Liver (tissue), 8 donors: ENCODE measurements at regions not wholly inside any gene's neighbourhood (a gene's known extent, or its start where the extent isn't known, plus 50 kb on each side); places are given as distances from the start of the nearest gene placed in this dataset.

ENCODE experiments used
- DNase-seq: peaks from one replicate; pipeline ENCODE4 v3.0.0-alpha.2; 2017; ENCODE audit warnings: low spot score
- H3K27ac ChIP-seq, 2 donors: one replicate each; pipeline ENCODE4 v1.7.0; 2013; ENCODE audit warnings: inconsistent platforms in 2 of 2, low read length in 2 of 2, control low read depth in 1 of 2, low read depth in 1 of 2, mild to moderate bottlenecking in 1 of 2
- H3K27me3 ChIP-seq, 4 donors: one replicate each; pipeline versions ENCODE4 v1.6.1 to v1.7.0; 2013; ENCODE audit warnings: low read length in 3 of 4, inconsistent platforms in 1 of 4, mild to moderate bottlenecking in 1 of 4, moderate library complexity in 1 of 4; ENCODE audit not compliant: control insufficient read depth in 4 of 4, insufficient read depth in 4 of 4
- H3K36me3 ChIP-seq, 4 donors: one replicate each; pipeline versions ENCODE4 v1.6.1 to v1.7.0; 2013; ENCODE audit warnings: low read length in 3 of 4, mild to moderate bottlenecking in 3 of 4, low read depth in 1 of 4, moderate library complexity in 1 of 4; ENCODE audit not compliant: control insufficient read depth in 4 of 4, insufficient read depth in 3 of 4
- H3K4me1 ChIP-seq, 4 donors: one replicate each; pipeline versions ENCODE4 v1.6.1 to v1.7.0; 2013; ENCODE audit warnings: low read length in 3 of 4, mild to moderate bottlenecking in 3 of 4, moderate library complexity in 1 of 4; ENCODE audit not compliant: control insufficient read depth in 4 of 4, insufficient read depth in 4 of 4
- H3K4me3 ChIP-seq, 3 donors: one replicate each; pipeline versions ENCODE4 v1.6.1 to v1.7.0; 2013; ENCODE audit warnings: low read length in 3 of 3, control low read depth in 1 of 3, low read depth in 1 of 3, mild to moderate bottlenecking in 1 of 3
- H3K9ac ChIP-seq, 2 donors: one replicate each; pipeline ENCODE4 v1.7.0; 2013; ENCODE audit warnings: low read length in 2 of 2, mild to moderate bottlenecking in 2 of 2, moderate library complexity in 2 of 2, control low read depth in 1 of 2, low read depth in 1 of 2
- H3K9me3 ChIP-seq, 4 donors: one replicate each; pipeline versions ENCODE4 v1.6.1 to v1.7.0; 2013; ENCODE audit warnings: low read length in 3 of 4; ENCODE audit not compliant: control insufficient read depth in 4 of 4
- ATF3 ChIP-seq: IDR thresholded peaks from 2 replicates; pipeline ENCODE4 v1.6.1; 2016; ENCODE audit warnings: antibody characterized with exemption
- CTCF ChIP-seq: fragments of 150-350 bp; IDR thresholded peaks from 2 replicates; pipeline ENCODE4 v1.5.1; 2017; ENCODE audit warnings: improper control_type of control experiment, low read depth, low read length; ENCODE audit not compliant: missing input control
- EGR1 ChIP-seq, 2 donors: IDR thresholded peaks; 2 replicates each; pipeline ENCODE4 v1.6.1; 2016 to 2018; ENCODE audit warnings: antibody characterized with exemption in 2 of 2, low read depth in 2 of 2
- FOXA1 ChIP-seq: IDR thresholded peaks from 2 replicates; pipeline ENCODE4 v1.6.1; 2016; ENCODE audit warnings: antibody characterized with exemption
- FOXA2 ChIP-seq: IDR thresholded peaks from 2 replicates; pipeline ENCODE4 v1.6.1; 2016; ENCODE audit warnings: antibody characterized with exemption
- GABPA ChIP-seq, 2 donors: IDR thresholded peaks in 1 of 2; conservative IDR thresholded peaks in 1 of 2; 2 replicates each; pipeline ENCODE4 v1.6.1; 2016; ENCODE audit warnings: antibody characterized with exemption in 2 of 2, mild to moderate bottlenecking in 1 of 2, moderate library complexity in 1 of 2
- HNF4A ChIP-seq, 2 donors: conservative IDR thresholded peaks; 2 replicates each; pipeline ENCODE4 v1.6.1; 2016; ENCODE audit warnings: antibody characterized with exemption in 2 of 2, mild to moderate bottlenecking in 2 of 2
- HNF4G ChIP-seq: IDR thresholded peaks from 2 replicates; pipeline ENCODE4 v1.6.1; 2016; ENCODE audit warnings: antibody characterized with exemption
- JUND ChIP-seq, 2 donors: IDR thresholded peaks; 2 replicates each; pipeline ENCODE4 v1.6.1; 2016; ENCODE audit warnings: antibody characterized with exemption in 2 of 2
- MAX ChIP-seq: IDR thresholded peaks from 2 replicates; pipeline ENCODE4 v1.6.1; 2016; ENCODE audit warnings: antibody characterized with exemption
- NR2F2 ChIP-seq: IDR thresholded peaks from 2 replicates; pipeline ENCODE4 v1.6.1; 2016; ENCODE audit warnings: antibody characterized with exemption
- REST ChIP-seq: IDR thresholded peaks from 2 replicates; pipeline ENCODE4 v1.6.1; 2016; ENCODE audit warnings: antibody characterized with exemption, mild to moderate bottlenecking
- RXRA ChIP-seq, 2 donors: IDR thresholded peaks; 2 replicates each; pipeline ENCODE4 v1.6.1; 2017 to 2018; ENCODE audit warnings: antibody characterized with exemption in 2 of 2, mild to moderate bottlenecking in 1 of 2
- SP1 ChIP-seq: IDR thresholded peaks from 2 replicates; pipeline ENCODE4 v1.6.1; 2018; ENCODE audit warnings: antibody characterized with exemption, mild to moderate bottlenecking
- TAF1 ChIP-seq: conservative IDR thresholded peaks from 2 replicates; pipeline ENCODE4 v1.6.1; 2016; ENCODE audit warnings: antibody characterized with exemption, mild to moderate bottlenecking
- YY1 ChIP-seq: IDR thresholded peaks from 2 replicates; pipeline ENCODE4 v1.6.1; 2016; ENCODE audit warnings: antibody characterized with exemption, mild to moderate bottlenecking
- ZBTB33 ChIP-seq: IDR thresholded peaks from 2 replicates; pipeline ENCODE4 v1.6.1; 2016; ENCODE audit warnings: antibody characterized with exemption
- WGBS: extraction: QIAGEN DNeasy Blood & Tissue Kit; methylation state at CpG from one replicate; pipeline ENCODE4 v1.1.7; 2013; 5-methylcytosine and 5-hydroxymethylcytosine counted together
- donor health status: healthy.
- donor health status: healthy.
- donor health status: healthy.
- donor health status: healthy.
- donor health status: healthy.

- Histone ChIP-seq H3K4me1 (no peaks in the 10 kb centered on the region), H3K4me3 (no peak overlapping the region), H3K36me3 (no peaks in the 10 kb centered on the region), H3K27me3 (no peaks in the 10 kb centered on the region), H3K9ac (no peak overlapping the region), H3K9me3 (no peaks in the 10 kb centered on the region), H3K27ac (no peak overlapping the region)
- TF ChIP-seq RXRA (IDR thresholded peaks at IDR 0.05) (no peak), HNF4A (conservative IDR thresholded peaks at IDR 0.05) (no peak), ATF3 (no peak), TAF1 (no peak), FOXA2 (no peak), EGR1 (IDR thresholded peaks at IDR 0.05; ENCODE audit: low read depth in 2 of 2) (no peak), YY1 (no peak), MAX (no peak), CTCF (no peak), FOXA1 (no peak), REST (no peak), SP1 (no peak)
- WGBS, result 79% methylated on average over 1 of the region's 1 CpG
- no peak for DNase-seq
Observed at GRCh38 chr4:28545986-28546385, 1685.3 kb downstream of the STIM2 start.

DNA sequence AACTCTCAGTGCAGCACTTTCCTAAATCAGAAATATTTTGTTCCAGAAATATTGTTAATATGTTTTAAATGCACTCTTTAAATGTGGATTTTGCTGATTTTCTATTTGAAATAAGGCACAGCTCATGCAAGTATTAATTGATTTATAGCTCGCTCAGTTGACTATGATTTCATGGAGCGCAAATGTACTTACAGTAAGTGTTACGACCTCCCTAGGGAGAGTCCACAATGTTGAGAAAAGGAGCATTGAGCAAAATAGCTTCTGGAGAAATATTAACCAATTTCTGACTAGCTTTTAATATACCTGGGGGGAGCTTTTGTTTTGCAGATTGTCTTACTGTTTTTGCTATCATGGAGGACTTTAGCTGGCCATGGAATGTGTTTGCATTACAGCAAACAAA is 1687.5 kb downstream of the STIM2 start:
- Histone ChIP-seq H3K36me3 (no peaks in the 10 kb centered on the region), H3K27ac (no peak overlapping the region), H3K9me3 (no peaks in the 10 kb centered on the region), H3K4me3 (no peak overlapping the region), H3K4me1 (no peaks in the 10 kb centered on the region), H3K27me3 (no peaks in the 10 kb centered on the region), H3K9ac (no peak overlapping the region)
- no peak for TF ChIP-seq MAX
- no peak for TF ChIP-seq ATF3
- no peak for TF ChIP-seq NR2F2
- no peak for TF ChIP-seq HNF4G
- no peak for TF ChIP-seq REST
- TF ChIP-seq ZBTB33, result no peak
- TF ChIP-seq GABPA (IDR thresholded peaks at IDR 0.05 in 1 of 2, conservative IDR thresholded peaks at IDR 0.05 in 1 of 2), result no peak
- TF ChIP-seq TAF1, result no peak
- no peak for TF ChIP-seq JUND (IDR thresholded peaks at IDR 0.05)
- no peak for TF ChIP-seq HNF4A (conservative IDR thresholded peaks at IDR 0.05)
- no peak for DNase-seq
- 76% methylated on average over 3 of the region's 3 CpGs for WGBS
